ENCODE measurements at regions not wholly inside any gene's neighbourhood (a gene's known extent, or its start where the extent isn't known, plus 50 kb on each side); places are given as distances from the start of the nearest gene placed in this dataset.

DNA sequence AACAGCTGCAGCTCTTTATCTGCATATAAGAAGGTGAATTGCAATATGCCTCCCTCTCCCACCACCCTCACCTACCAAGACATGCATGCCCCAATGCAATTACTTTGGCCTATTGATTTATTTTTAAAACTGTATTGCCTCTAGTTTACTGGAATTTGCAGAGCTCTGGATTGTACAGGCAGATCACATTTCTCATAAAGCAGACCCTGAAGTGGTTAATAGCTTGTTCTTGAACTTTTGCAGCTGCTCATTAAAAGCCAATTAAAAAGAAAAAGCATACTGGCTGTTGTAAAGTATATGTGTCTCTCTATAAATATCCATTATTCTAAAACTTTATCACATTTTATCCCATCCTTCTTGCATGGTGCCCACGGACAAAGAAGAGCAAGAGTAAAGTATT, 221.5 kb upstream of the TOPAZ1 start:
- Histone ChIP-seq H3K4me3 (ENCODE audit: low read depth in 2 of 2, low read length in 2 of 2) (no peak overlapping the region), H3K27ac (ENCODE audit: low read length) (no peak overlapping the region), H3K27me3 (ENCODE audit: control insufficient read depth, insufficient read depth, low read length) (peaks cover 2% of the 10 kb centered on the region; the same call in 1 of the 2 replicates), H3K9me3 (ENCODE audit: control insufficient read depth, insufficient read depth, low read depth, low read length) (no peaks in the 10 kb centered on the region), H3K4me1 (ENCODE audit: control insufficient read depth, insufficient read depth, low read length) (no peaks in the 10 kb centered on the region), H3K36me3 (ENCODE audit: control insufficient read depth, insufficient read depth, low read length) (no peaks in the 10 kb centered on the region)
- TF ChIP-seq SIN3A (IDR thresholded peaks at IDR 0.05; ENCODE audit: borderline replicate concordance, insufficient read depth, low read depth, low read length): no peak
- TF ChIP-seq TCF7L2 (IDR thresholded peaks at IDR 0.05; ENCODE audit: low read depth, low read length): no peak
- TF ChIP-seq, protein P1, sequence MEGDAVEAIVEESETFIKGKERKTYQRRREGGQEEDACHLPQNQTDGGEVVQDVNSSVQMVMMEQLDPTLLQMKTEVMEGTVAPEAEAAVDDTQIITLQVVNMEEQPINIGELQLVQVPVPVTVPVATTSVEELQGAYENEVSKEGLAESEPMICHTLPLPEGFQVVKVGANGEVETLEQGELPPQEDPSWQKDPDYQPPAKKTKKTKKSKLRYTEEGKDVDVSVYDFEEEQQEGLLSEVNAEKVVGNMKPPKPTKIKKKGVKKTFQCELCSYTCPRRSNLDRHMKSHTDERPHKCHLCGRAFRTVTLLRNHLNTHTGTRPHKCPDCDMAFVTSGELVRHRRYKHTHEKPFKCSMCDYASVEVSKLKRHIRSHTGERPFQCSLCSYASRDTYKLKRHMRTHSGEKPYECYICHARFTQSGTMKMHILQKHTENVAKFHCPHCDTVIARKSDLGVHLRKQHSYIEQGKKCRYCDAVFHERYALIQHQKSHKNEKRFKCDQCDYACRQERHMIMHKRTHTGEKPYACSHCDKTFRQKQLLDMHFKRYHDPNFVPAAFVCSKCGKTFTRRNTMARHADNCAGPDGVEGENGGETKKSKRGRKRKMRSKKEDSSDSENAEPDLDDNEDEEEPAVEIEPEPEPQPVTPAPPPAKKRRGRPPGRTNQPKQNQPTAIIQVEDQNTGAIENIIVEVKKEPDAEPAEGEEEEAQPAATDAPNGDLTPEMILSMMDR (IDR thresholded peaks at IDR 0.05): no peak
- no peak for TF ChIP-seq POLR2AphosphoS5 (IDR thresholded peaks at IDR 0.05; ENCODE audit: low read depth, low read length)
- TF ChIP-seq, protein P2, sequence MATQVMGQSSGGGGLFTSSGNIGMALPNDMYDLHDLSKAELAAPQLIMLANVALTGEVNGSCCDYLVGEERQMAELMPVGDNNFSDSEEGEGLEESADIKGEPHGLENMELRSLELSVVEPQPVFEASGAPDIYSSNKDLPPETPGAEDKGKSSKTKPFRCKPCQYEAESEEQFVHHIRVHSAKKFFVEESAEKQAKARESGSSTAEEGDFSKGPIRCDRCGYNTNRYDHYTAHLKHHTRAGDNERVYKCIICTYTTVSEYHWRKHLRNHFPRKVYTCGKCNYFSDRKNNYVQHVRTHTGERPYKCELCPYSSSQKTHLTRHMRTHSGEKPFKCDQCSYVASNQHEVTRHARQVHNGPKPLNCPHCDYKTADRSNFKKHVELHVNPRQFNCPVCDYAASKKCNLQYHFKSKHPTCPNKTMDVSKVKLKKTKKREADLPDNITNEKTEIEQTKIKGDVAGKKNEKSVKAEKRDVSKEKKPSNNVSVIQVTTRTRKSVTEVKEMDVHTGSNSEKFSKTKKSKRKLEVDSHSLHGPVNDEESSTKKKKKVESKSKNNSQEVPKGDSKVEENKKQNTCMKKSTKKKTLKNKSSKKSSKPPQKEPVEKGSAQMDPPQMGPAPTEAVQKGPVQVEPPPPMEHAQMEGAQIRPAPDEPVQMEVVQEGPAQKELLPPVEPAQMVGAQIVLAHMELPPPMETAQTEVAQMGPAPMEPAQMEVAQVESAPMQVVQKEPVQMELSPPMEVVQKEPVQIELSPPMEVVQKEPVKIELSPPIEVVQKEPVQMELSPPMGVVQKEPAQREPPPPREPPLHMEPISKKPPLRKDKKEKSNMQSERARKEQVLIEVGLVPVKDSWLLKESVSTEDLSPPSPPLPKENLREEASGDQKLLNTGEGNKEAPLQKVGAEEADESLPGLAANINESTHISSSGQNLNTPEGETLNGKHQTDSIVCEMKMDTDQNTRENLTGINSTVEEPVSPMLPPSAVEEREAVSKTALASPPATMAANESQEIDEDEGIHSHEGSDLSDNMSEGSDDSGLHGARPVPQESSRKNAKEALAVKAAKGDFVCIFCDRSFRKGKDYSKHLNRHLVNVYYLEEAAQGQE (IDR thresholded peaks at IDR 0.05; ENCODE audit: insufficient read depth in 1 of 2, low read depth in 2 of 2, low read length in 1 of 2): no peak
- in situ Hi-C loops (cut with HindIII; ENCODE audit: low pct_unique_long_range_greater_than_20kb, low sequenced_read_pairs): no loop called here
- ATAC-seq: no peak
- intact Hi-C loops (cut with micrococcal nuclease; ENCODE audit: unreplicated experiment): no loop called here
- ChIA-PET POLR2A (no interaction called here), CTCF (no interaction called here)
- no TSS peak for BruUV-seq (replicated peaks)
- no peak for DNase-seq (ENCODE audit: low read depth, low spot score)

DNA sequence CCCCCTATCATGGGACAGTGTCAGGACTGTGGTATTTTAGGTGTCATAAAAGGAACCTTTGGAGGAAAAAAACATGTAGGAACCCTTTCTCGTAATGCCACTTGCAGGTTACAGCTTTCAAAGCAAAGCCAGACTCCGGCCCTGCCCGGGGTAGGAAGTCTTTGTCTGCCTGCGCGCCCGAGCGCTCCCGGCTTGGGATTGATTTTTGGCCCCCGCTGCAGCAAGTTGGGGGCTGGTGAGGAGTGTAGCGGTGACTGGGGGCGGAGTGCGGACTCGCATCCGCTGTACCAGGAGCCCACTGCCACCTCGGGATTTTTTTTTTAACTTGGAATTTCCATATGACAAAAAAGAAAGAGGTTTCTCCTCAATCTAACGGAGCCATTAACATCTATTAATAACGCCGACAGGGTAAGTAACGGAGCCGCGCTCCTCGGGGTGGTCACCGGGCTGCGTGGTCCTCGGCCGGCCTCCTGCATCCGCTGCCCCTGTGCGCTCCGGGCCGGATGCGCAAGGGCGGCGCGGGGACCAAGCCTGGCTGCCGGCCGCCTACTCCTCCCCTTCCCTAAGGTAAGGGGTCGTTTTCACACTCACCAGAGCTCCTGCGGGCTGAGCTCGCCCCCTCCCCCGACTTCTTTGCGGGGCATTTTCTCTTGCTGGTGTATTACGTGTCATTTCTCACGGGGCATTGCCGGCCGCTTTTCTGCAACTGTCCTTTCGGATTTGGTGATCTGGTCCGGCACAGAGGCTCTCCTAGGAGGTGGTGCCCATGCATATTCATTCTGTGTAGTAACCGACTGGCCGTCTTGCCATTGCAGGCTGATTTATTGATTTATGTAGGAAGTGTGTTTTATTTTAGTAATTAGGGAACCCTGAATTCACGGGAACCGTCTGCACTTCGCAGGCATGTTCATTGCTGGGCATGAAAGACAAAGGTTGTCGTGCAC, 219.8 kb upstream of the TOPAZ1 start:
- DNase-seq (ENCODE audit: low read depth, low spot score) (no peak), ATAC-seq (no peak)
- Histone ChIP-seq H3K27me3 (ENCODE audit: control insufficient read depth, insufficient read depth, low read length) (peaks cover 2% of the 10 kb centered on the region; the same call in 1 of the 2 replicates), H3K36me3 (ENCODE audit: control insufficient read depth, insufficient read depth, low read length) (no peaks in the 10 kb centered on the region), H3K27ac (ENCODE audit: low read length) (no peak overlapping the region), H3K4me1 (ENCODE audit: control insufficient read depth, insufficient read depth, low read length) (no peaks in the 10 kb centered on the region), H3K9me3 (ENCODE audit: control insufficient read depth, insufficient read depth, low read depth, low read length) (no peaks in the 10 kb centered on the region), H3K4me3 (ENCODE audit: low read depth in 2 of 2, low read length in 2 of 2) (peak overlapping the region in 1 of 2 experiments; percentile 27; a peak in 1 of 4 replicates)
- ChIA-PET POLR2A (no interaction called here), CTCF (interaction anchor here (0.6 kb wide), 2 partner anchors 628 to 1037 kb away, joined by 3 to 6 read pairs; no protein-coding TSS in a partner anchor)
- no TSS peak for BruUV-seq (replicated peaks)
- in situ Hi-C loops (cut with HindIII; ENCODE audit: low pct_unique_long_range_greater_than_20kb, low sequenced_read_pairs) (no loop called here), intact Hi-C loops (cut with micrococcal nuclease; ENCODE audit: unreplicated experiment) (no loop called here)
- TF ChIP-seq, protein P1 (IDR thresholded peaks at IDR 0.05): no peak
- TF ChIP-seq, protein P2 (IDR thresholded peaks at IDR 0.05; ENCODE audit: insufficient read depth in 1 of 2, low read depth in 2 of 2, low read length in 1 of 2): no peak
- TF ChIP-seq TCF7L2 (IDR thresholded peaks at IDR 0.05; ENCODE audit: low read depth, low read length): no peak

All from Panc1 (cell line).